Activated naive CD4-positive, alpha-beta T cell treated with anti-CD3 and anti-CD28 coated beads, Interleukin-2, amount 50 U/mL, for 72 hours (primary cell): ENCODE measurements at regions not wholly inside any gene's neighbourhood (a gene's known extent, or its start where the extent isn't known, plus 50 kb on each side); places are given as distances from the start of the nearest gene placed in this dataset.

ENCODE experiments used
- ATAC-seq, 2 donors: fragments of 150-1000 bp; cut with Tn5 transposase; 2 replicates each; pipeline ENCODE4 v1.10.0; 2021; ENCODE audit warnings: mild to moderate bottlenecking in 2 of 2, moderate library complexity in 2 of 2
- DNase-seq, 2 donors: peaks; one replicate each; pipeline ENCODE4 v3.0.0; 2021 to 2022; ENCODE audit warnings: low spot score in 2 of 2
- H3K27ac Mint-ChIP-seq, 2 donors: one replicate each; pipeline ENCODE4 v1.8.0; 2022; ENCODE audit warnings: mild to moderate bottlenecking in 2 of 2, mixed read lengths in 2 of 2
- H3K36me3 Mint-ChIP-seq, 2 donors: one replicate each; pipeline ENCODE4 v1.8.0; 2022; ENCODE audit warnings: mixed read lengths in 2 of 2
- H3K9me3 Mint-ChIP-seq, 2 donors: one replicate each; pipeline ENCODE4 v1.8.0; 2022; ENCODE audit warnings: mixed read lengths in 2 of 2

DNA sequence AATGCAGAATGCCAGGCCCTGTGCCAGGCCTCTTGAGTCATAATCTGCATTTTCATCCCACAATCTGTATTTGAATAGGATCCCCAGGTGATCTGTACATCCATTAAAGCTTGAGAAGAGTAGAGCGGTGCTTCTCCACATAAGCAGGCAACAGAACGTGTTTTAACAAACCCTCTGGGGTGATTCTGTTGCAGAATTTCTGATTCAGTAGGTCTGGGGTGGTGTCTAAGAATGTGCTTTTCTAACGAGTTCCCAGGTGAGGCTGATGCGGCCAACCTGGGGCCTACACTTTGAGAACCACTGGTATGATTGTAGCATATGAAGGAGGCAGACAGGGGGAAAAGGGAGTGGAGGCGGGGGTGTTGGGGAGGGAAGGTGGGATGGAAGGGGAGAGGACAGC is 78.4 kb upstream of the POU3F1 start:
- H3K9me3 Mint-ChIP-seq = no peaks in the 10 kb centered on the region
- no peak for DNase-seq
- H3K36me3 Mint-ChIP-seq = no peaks in the 10 kb centered on the region
- H3K27ac Mint-ChIP-seq = no peak overlapping the region
- no peak for ATAC-seq

DNA sequence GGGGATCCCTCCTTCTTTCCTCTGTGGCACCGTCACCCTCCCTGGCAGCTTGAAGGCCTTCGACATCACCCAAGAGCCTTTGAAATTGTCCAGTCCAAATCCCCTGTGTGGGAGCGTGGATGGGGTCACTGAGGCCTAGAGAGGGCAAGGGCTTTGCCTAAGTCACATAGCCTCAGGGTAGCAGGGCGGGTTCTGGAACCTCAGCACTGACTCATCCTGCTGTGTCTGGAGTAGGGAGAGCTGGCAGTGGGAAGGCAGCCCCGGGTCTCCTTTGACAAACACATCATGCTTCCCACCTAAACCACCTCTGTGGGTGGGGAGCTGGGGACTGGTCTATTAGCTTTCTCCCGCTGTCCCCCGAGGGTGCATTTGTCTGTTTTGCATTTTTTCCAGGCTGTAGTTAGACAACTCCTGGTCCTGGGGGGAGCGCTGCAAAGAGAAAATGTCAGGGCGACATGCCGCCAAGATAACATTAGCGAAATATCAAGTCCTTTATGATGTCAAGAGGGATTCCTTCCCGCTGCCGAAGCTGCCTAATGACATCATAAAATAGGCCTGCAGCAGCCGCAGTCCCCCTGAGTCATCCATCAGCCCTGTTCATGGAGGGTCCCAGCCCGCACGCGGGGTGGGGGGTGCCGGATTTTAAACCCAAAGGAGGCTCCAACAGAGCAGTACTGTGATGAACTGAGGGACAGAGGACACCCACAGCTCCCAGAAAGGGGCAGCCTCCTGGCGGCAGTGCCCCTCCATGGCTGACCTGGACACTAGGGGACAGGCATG is 77.0 kb upstream of the POU3F1 start:
- Mint-ChIP-seq H3K9me3 (no peaks in the 10 kb centered on the region), H3K27ac (no peak overlapping the region), H3K36me3 (no peaks in the 10 kb centered on the region)
- ATAC-seq = no peak
- DNase-seq = no peak

DNA sequence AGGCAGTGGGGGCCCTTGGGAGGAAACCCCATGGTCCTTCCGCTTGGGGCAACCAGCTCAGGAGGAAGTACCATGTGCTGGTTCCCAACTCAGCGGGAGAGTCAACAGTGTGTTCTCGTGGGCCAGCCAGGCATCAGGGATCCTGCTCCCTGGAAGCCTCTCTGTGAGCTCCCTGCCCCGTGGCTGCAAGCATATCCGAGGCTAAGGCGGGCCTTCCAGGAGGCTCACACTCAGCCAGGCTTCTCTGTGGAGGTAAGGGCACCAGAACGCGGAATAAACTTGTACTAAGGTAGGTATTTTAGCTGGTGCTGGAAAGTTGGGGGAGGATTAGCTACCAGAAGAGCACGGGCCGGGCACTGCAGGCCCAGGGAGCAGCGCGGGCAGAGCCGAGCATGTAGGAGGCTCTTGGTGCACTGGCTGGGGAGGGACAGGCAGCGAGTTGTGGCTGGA is 74.7 kb upstream of the POU3F1 start:
- no peak for ATAC-seq
- DNase-seq = no peak
- no peaks in the 10 kb centered on the region for H3K36me3 Mint-ChIP-seq
- no peak overlapping the region for H3K27ac Mint-ChIP-seq
- no peaks in the 10 kb centered on the region for H3K9me3 Mint-ChIP-seq

DNA sequence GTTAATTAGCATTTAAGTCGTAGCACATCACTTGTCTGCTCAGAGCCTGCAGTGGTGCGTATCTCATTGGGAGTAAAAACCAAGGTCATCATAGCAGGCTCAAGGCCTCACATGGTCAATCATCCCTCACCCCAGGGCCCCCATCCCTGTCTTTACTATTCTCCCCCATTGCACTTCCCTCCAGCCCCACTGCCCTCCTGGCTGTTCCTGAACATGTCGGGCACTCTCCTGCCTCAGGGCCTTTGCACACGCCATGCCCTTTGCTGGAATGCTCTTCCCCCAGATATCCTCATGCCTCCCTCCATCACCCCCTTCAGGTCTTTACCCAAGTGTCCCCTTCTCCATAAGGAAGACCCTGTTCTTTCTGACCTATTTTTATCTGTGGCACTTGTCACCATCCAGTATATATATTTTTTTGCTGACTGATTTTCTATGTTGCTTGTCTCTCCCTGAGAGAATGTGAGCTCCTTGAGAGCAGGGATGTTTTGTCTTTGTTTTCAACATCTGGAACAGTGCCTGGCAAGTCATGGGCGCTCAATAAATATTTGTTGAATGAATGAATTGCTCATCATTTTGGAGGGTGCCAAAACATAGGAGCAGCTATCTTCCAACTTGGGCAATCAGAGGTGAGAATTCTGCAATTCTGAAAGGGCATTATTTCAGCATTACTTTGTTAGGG is 74.1 kb upstream of the POU3F1 start:
- H3K27ac Mint-ChIP-seq = peak overlapping the region in 1 of 2 donors; percentile 34

DNA sequence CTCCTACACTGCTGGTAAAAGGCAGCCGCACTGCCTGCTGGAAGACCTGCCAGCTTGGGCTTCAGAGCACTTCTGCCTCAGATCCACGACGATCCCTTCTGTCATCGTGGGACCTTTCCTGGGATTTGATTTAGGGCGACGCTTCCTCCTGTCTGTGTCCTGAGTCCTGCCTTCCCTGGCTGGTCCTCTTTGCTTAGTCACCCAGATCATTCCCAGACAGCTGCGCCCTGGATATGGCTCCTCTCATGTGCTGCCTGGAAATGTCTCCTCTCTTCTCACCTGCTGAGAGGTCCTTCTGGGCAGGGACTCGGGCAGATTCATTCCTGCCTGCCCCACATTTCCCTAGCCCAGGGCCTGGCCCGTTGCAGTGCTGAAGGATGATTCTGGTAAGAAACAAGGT is 72.4 kb upstream of the POU3F1 start:
- ATAC-seq (no peak), DNase-seq (no peak)
- Mint-ChIP-seq H3K27ac (no peak overlapping the region), H3K9me3 (no peaks in the 10 kb centered on the region), H3K36me3 (no peaks in the 10 kb centered on the region)

More for the DNA sequence above, 74.1 kb upstream of the POU3F1 start:
- ATAC-seq (no peak), DNase-seq (no peak)
- no peaks in the 10 kb centered on the region for H3K9me3 Mint-ChIP-seq
- H3K36me3 Mint-ChIP-seq = no peaks in the 10 kb centered on the region

DNA sequence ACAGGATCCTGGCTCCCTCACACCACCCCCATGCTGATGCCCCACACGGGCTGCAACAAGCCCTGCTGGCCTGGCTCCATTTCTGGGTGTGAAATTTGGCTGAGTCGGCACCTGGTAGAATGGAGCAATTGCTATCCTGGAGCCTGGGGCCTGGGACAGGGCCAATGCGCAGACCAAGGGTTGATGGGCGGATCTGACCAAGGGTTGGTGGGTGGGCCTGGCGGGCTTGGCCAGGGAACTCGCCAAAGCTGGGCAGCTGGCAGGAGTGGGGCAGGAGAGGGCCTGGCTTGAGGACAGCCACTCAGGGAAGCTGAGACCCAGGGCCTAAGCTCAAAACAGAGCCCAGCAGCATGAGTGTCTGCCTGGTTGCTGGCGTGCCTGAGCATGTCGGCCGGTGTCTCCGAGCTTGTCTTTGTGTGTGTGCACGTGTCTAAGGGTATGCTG is 70.9 kb upstream of the POU3F1 start:
- Mint-ChIP-seq H3K9me3 (no peaks in the 10 kb centered on the region), H3K36me3 (no peaks in the 10 kb centered on the region), H3K27ac (no peak overlapping the region)
- ATAC-seq = no peak
- DNase-seq = no peak

DNA sequence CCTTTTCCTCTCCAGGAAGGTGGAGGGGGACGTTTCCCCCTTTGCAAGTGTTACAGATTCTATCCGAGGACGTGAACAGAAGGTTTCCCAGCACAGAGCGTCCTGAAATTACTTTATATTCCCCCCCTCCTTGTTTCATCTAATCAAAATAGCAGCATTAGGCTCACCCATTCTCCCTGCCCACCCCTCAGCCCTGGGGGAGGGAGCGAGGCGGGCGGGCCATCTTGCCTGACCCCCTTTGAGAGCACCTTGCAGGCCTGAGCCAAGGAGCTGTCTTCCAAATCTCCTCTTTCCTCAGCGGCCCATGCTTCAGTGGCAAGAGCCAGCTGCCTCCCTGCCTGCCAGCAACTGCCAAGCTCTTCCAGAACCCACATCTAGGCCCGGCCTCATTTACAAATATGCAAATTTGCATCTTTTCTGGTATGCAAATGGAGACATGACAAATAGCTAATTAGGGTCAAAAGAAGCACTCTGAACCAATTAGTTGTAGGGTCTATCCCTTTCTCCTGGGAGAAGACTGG is 69.1 kb upstream of the POU3F1 start:
- ATAC-seq (no peak), DNase-seq (no peak)
- Mint-ChIP-seq H3K36me3 (no peaks in the 10 kb centered on the region), H3K27ac (no peak overlapping the region), H3K9me3 (no peaks in the 10 kb centered on the region)

DNA sequence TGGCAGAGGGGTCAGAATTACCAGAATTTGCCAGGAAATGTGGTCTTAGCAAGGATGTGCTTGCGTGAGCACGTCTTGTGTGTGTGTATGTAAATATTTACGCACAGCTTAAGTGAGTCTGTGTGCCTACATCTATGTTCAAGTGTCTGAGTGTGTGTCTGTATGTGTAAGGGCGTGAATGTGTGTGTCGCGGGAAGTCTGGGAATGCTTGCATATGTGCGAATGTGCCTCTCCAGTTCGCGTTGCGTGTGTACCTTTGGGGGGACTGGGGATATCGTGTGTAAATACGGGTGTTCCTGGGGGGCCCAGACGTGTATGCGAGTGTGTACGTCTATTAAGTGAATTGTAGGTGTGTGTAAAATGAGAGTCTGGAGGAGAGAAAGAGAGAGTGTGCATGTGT is 68.6 kb upstream of the POU3F1 start:
- Mint-ChIP-seq H3K27ac (no peak overlapping the region), H3K9me3 (no peaks in the 10 kb centered on the region), H3K36me3 (no peaks in the 10 kb centered on the region)
- ATAC-seq (no peak), DNase-seq (no peak)

DNA sequence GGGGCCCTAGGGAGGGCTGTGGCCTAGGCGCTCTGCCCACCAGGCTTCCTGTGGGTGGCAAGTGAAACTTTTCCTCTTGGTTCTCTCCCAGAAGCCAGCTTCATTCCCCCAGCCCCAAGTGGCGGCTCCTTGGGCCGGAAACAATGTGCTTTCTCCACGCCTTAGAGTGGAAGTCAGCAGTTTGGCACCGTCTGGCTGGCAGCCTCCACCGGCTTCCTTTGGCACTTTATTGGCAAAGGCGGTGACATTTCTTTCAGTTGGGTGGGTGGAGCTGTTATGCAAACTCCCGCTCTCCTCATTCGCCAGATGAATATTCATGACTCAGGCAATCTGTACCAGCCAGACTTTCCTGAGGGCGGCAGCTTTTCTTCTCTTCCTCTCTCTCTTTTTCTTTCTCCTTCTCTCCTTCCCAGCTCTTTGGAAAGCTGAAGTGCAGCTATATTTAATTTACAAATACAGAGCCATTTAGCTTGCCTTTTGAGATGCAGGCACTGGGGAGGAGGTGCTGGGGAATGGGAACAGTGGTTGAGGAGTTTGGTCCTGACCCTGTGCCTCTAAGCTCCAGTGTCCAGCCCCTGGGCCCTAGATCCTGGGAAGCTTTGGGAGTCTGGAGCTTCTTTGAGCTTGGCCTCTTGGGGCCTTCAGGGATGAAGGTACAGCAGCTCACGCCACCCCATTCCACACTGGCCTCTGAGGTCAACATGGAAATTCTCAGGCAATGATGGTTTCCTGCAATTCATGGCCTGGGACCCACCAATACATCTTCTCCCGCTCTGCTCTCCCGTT is 67.8 kb upstream of the POU3F1 start:
- Mint-ChIP-seq H3K36me3 (no peaks in the 10 kb centered on the region), H3K9me3 (no peaks in the 10 kb centered on the region), H3K27ac (no peak overlapping the region)
- DNase-seq = no peak
- ATAC-seq = no peak

DNA sequence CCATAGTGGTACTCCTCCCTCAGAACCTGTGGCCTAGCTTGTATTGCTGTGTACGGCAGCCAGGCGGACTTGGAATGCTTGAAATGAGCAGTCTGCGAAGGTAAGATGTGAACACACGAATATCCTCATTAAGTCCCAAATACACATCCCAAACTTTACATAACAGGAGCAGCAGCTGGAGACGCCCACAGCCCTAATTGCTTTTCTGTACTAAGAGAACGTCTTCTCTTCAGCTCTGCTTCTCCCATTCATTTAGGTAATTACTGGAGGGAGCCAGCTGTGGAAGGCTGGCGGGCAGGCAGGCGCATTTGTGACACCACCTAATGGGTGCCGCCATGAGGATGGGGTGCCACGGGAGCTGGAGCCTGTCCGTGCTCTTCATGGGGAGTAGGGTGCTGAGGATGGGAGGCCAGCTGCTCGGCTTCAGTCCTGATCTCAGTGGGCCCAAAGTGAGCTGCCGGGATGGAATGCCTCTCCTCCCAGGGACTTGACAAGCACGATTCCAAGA is 66.6 kb upstream of the POU3F1 start:
- Mint-ChIP-seq H3K27ac (no peak overlapping the region), H3K9me3 (no peaks in the 10 kb centered on the region), H3K36me3 (no peaks in the 10 kb centered on the region)
- ATAC-seq = no peak
- no peak for DNase-seq

DNA sequence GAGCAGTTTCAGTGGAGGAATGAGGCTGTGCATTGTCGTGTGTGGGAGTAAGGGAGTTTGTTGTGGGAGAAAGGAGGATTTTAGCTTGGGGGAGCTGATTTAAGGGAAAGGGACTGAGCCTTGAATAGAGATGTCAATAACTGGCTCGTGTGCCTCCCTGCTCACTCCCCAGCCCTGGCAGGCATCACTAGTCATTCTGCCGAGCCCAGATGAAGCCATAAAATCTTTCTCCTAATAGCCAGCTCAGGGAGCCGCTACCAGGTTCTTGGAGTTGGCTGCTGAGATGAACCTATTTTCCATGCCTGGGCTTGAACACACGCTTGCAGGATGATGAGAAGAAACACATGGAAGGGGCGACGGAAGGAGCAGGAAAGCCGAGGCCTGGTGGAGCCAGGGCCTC is 65.0 kb upstream of the POU3F1 start:
- no peaks in the 10 kb centered on the region for H3K36me3 Mint-ChIP-seq
- H3K27ac Mint-ChIP-seq = no peak overlapping the region
- no peak for ATAC-seq

DNA sequence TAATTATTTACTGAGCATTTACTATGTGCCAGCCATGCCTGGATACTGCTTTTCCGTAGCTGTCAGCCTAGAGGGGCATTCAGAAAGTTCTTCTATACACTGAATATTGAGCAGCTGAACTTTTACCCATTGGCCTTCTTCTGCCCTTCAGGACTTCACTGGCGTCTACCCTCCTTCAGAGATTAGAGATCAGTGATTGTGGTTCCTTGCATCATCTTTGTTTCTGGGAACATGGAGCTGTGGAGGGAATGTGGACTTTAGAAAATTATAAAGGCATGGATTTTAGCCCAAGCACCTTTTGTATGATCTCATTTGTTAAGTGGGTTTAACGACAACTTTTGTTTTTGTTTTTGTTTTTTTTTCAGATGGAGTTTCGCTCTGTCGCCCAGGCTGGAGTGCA is 58.7 kb upstream of the POU3F1 start:
- Mint-ChIP-seq H3K27ac (no peak overlapping the region), H3K9me3 (no peaks in the 10 kb centered on the region), H3K36me3 (no peaks in the 10 kb centered on the region)
- no peak for DNase-seq
- no peak for ATAC-seq

More for the DNA sequence above, 65.0 kb upstream of the POU3F1 start:
- no peak for DNase-seq
- no peaks in the 10 kb centered on the region for H3K9me3 Mint-ChIP-seq

DNA sequence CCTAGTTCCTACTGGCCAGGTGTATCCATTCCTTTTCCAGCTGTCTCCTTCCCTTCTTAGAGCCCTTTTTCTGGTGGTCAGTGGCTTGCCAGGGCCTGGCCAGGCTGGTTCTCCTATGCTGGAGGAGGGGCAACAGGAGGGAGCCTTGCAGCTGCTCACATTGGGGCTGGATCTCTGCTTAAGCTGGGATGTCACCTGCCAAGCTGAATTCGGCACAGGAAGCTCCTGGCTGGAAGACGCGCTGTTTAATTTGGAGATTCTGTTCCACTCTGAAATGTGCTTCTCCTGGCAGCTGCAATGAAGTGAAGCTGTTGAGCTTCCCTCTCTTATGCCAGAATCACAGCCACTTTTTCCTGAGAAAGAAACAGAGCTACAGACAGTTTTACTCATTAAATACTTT is 56.0 kb upstream of the POU3F1 start:
- Mint-ChIP-seq H3K27ac (peak overlapping the region in 1 of 2 donors; percentile 11), H3K9me3 (no peaks in the 10 kb centered on the region), H3K36me3 (no peaks in the 10 kb centered on the region)
- DNase-seq (no peak), ATAC-seq (no peak)

DNA sequence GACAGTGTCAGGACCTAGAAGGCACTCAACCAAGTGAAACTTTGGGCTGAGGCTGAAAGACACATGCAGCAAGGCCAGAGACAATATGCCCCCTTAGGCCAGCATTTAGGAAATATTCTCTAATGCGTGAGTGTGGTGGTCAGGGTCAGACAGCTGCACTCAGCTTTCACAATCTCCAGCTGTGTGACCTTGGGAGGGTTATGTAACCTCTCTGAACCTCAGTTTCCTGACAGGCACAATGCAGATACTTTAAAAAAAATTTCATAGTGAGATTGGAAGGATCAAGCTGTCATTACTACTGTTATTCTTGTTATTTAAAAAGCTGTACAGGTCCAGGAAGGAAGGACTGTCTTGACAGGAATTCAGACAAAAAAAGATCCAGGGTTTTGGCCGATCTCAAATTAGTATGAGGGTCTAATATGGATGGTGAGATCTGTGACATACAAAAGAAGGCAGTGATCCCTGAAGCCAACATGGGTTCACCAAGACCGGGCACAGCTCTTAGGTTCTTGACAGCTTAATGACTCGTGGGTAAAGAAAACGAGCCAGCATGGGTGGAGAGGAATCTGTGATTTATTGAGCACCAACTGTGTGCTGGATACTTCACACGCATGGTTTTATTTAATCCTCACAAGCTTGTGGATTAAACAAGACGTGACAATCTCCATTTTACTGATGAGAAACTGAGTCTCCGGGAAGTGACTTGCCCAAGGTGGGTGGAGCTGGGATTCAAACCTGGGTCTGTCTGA is 54.6 kb upstream of the POU3F1 start:
- H3K27ac Mint-ChIP-seq = no peak overlapping the region
- H3K36me3 Mint-ChIP-seq = no peaks in the 10 kb centered on the region
- DNase-seq = no peak
- no peak for ATAC-seq
- H3K9me3 Mint-ChIP-seq = no peaks in the 10 kb centered on the region

DNA sequence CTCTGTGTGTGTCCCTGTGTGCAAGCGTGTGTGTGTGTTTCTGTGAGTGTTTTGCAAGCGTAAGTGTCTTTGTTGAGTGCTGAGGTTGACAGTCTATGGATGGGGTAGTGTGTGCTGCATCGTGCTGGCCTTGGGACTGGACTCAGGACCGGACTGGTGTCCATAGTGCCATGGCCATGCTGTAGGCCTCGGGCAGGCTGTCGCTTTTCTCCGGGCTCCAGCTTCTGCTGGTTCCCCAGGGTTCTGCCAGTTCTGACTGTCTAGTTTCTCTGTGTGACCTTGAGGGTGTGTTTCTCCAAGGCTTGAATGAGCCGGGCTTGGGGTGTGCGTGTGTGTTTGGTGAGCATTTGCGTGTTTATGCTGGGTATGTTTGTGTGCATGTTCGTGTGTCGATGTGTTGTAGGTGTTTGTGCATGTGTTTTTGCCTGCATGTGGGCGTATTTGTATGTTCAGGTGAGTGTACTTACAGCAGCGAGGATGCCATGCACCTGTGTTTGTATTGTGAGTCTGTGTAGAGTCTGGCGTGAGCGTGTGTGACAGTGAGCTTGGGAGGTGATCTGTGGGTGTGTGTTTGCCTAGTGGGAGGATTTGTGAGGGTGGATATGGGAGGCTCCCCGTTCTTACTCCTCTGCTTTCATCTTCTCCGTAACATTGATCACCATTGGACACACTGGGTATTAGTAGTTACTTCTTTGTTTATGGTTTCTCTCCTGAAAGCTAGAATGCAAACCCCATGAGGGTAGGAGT is 51.7 kb upstream of the POU3F1 start:
- no peaks in the 10 kb centered on the region for H3K36me3 Mint-ChIP-seq
- ATAC-seq = no peak
- DNase-seq = no peak
- H3K27ac Mint-ChIP-seq = no peak overlapping the region
- H3K9me3 Mint-ChIP-seq = no peaks in the 10 kb centered on the region
